NB4 (cell line): ENCODE measurements at regions not wholly inside any gene's neighbourhood (a gene's known extent, or its start where the extent isn't known, plus 50 kb on each side); places are given as distances from the start of the nearest gene placed in this dataset.

Experiments used
- CTCF ChIP-seq: IDR thresholded peaks from one replicate; pipeline ENCODE4 v1.5.1; 2012; ENCODE audit warnings: low read depth, low read length
- MAX ChIP-seq: IDR thresholded peaks from 2 replicates; pipeline ENCODE4 v1.6.1; 2011; ENCODE audit warnings: low read depth, low read length
- POLR2A ChIP-seq: IDR thresholded peaks from 2 replicates; pipeline ENCODE4 v1.6.1; 2011; ENCODE audit warnings: mild to moderate bottlenecking; ENCODE audit not compliant: insufficient read length; ENCODE audit errors: extremely low read depth

- TF ChIP-seq CTCF (no peak), POLR2A (no peak), MAX (no peak)
These were observed 97.1 kb upstream of the SPATA13 start for GRCh38 chr13:24063281-24063877.
